IPS DF 19.7 (cell line): ENCODE measurements at regions not wholly inside any gene's neighbourhood (a gene's known extent, or its start where the extent isn't known, plus 50 kb on each side); places are given as distances from the start of the nearest gene placed in this dataset.

Experiments
- DNase-seq: peaks from one replicate; pipeline ENCODE4 v3.0.0-alpha.2; 2013; ENCODE audit warnings: low read depth, low spot score

DNA sequence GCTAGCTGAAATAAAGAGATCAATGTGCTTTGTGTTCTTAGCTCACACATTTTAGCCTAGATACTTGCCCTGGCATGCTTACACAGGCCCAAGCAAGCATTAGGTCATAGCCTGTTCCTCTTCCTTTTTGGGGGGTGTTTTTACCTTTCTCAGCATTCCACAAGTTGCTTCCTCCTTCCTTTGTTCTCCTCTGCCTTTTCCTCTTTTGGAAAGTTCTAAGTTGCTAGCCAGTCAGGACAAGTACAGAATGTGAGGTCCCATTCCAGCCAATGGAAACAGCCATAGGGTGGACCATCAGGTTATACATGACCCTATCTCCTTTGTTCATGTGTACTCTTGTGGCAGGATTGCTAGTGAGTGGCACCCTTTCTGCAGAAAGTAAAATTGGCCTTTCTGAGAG, 154.9 kb downstream of the RASSF9 start:
- DNase-seq, result no peak

DNA sequence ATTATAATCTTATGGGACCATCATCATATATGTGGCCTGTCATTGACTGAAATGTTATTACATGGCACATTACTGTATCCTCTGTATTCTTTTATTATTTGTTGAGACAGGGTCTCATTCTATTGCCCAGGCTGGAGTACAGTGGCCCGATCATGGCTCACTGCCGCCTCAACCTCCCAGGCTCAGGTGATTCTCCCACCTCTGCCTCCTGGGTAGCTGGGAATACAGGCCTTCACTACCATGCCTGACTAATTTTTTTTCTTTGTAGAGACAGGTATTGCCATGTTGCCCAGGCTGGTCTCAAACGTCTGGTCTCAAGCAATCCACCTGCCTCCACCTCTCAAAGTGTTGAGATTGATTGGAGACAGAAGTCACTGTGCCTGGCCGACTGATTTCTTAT, 153.2 kb downstream of the RASSF9 start:
- no peak for DNase-seq

DNA sequence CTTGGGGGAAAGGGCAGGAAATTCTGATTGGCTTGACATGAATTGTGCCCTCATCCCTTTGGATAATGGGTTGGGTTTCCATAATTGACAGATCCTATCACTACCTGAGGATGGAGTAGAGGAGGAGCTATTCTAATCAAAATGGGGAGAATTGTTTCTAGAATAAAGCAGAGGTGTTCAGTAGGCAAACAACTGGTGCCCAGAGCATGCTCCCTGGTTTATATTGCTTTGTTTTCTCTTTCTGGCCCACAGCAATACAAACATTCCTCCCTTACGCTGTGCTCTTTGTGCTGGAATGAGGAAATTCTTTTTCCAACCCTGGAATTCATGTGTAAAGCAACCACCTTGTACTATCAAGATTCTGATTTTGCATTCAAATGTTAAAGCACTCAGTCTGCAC, 147.4 kb downstream of the RASSF9 start:
- DNase-seq, result no peak

DNA sequence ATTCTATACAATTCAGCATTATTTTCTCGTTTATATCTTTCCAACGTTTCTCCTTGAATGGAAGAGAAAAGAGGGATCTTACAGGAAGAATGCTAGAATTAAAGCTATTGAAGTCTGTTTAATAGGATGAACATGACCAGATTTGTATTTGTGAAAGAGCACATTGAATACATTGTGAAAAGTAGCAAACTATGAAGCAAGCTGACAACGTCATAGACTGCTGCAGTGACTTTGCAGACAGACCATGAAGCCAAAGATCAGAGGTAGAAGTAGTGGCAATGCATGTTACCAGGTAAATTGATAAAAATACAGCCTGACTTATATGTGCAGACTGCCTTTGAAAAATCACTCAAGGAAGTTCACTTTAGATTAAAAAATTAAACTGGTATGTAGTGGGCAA, 146.1 kb downstream of the RASSF9 start:
- no peak for DNase-seq

DNA sequence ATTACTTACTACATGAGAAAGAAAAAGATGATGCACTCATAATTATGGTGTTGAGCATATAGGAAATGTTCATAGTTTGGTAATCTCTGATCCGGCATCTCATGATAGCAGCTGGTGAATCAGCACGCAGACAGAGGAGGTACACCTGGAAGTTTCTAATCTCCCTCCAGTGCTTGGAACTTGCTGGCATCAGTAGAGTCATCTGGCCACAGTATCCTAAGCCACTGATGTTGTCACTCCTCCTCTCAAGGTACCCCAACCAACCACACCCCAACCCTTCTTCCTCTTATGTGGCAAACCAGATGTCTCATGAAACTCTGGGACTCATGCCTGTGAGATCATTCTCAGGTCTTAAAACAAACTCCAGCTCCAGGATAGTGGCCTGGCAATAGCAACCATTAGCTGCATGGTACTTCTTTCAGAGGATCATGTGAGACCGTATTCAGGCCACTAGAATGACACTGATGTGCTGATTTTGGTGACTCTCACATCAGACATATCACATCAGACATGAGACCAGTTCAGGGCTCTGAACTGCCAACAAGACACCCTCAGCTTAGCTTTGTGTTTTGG, 143.0 kb downstream of the RASSF9 start:
- no peak for DNase-seq

DNA sequence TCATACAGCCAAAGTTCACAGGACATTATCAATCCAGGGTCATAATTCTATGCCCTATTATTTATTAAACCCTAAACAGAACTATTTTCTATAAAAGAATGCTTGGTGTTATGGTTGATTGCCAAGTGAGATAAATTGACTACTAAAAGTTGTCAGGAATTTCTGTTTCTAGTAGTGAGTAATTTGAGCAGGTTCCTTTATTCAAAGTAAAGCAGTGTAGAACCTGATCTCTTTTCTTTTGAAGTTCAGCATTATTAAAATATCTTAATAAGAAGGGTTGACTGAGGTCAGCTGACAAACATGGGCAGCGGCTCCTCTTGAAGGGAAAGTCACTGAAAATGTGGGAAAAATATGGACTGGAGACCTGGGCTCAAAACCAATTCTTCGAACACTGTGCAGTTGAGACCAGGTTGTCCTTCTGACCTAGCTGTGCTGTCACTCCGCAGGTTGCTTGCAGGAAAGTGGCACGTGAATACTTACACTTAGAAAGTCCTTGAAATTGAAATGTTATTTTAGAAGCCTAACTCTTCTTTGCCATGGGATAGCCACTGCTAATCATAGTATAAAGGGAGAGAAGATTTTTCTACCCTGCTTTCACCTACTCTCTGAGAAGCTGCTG, 141.0 kb downstream of the RASSF9 start:
- DNase-seq, result no peak

DNA sequence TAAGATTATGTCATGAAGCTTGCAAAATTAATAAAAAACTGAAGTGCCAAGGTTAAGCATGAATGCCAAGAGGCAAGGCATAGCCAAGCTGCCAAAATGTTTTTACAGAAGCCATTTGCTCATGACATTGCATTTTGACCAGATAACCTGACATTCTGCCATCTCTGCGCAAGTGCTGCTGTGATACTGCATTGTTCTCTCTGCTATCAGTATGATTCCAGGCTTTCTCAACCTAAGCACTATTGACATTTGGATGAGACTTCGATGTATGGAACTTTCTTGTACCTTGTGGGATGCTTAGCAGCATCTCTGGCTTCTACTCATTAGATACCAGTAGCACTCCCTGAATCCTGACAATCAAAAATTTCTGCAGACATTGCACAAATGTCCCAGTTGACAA, 139.2 kb downstream of the RASSF9 start:
- DNase-seq, result no peak

DNA sequence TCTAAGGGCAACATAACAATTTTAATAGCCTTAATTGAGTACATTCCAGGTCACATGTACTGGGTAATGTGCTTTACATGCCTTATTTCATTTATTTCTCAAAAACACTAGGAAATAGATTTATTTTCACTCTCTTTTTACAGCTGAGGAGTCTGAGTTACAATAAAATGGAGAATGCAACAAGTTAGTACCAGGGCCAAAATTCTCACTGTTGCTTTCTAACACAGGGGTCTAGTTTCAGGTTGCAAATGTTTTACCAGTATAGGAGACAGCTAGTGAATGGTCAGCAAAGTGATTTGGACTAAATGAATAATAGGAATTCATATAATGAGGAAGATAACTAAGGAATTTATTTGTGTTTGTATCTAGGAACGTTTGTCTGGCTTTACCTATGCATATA, 137.3 kb downstream of the RASSF9 start:
- no peak for DNase-seq

DNA sequence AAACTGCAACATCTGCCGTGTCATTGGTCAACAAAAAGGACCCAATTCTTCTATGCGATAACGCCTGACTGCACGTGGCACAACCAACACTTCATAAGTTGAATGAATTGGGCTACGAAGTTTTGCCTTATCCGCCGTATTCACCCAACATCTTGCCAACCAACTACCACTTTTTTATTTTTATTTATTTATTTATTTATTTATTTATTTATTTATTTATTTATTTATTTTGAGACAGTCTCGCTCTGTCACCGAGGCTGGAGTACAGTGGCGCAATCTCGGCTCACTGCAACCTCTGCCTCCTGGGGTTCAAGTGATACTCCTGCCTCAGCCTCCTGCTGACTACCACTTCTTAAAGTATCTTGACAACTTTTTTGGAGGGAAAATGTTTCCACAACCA, 127.4 kb downstream of the RASSF9 start:
- no peak for DNase-seq

DNA sequence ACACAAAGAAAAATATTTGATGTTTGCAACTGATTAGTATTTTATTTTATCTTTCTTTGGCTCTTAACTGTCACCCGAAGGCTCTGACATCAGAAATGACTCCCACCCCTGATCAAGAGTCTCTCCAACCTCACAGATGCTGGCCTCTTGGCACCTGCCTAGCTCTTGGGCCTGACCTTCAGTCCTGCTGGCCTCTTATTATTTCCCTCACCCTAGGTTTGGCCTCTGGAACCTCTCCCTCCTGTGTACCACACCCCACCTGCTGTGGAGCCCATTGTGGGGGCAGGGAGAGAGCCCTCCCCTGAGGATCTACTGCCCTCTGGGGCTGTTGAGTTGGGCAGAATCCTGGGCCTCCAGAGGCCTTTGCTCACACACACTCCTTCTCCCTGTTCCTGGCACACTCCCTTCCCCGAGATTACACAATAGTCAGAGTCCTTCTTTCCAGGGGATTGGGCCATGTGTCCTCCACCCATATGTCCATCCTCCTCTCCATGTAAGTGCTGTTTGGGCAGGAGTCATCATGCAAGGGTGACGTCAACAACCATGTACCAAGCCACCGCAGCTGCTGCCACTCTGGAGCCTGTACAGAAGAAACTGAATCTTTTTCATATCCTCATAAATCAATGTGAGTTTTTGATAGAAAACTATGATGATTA, 124.3 kb downstream of the RASSF9 start:
- DNase-seq, result no peak

DNA sequence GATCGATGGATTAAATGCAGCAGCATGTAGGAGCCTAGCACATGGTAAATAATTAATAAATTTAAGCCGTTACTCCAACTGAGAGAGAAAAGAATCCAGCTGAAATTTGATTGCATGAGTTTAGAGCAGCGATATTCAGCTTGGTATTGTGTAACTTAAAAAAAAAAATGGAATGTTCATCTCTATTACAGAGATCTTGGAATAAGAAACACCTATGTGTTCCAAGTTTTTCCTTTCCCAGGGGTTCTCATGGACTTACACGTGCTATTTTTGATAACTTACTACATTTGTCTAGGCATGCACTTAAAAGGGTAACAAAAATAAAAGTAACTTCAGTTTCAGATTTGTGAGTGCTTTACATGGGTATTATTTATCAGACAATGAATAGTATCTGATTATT, 122.8 kb downstream of the RASSF9 start:
- no peak for DNase-seq

DNA sequence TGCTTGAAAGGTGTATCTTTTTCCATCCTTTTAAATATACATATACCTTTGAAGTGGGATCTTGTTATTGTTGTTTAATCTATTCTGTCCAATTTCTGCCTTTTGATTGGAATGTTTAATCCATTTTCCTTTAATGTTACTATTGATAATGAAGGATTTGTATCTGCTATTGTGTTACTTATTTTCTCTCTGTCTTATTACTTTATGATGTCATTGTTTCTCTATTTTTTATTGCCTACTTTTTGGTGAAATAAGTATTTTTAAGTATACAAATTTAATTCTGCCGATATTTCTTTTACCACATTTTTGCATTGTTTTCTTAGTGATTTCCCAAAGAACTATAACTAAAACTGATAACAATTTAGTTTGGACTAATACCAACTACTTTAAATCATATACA, 121.8 kb downstream of the RASSF9 start:
- no peak for DNase-seq

DNA sequence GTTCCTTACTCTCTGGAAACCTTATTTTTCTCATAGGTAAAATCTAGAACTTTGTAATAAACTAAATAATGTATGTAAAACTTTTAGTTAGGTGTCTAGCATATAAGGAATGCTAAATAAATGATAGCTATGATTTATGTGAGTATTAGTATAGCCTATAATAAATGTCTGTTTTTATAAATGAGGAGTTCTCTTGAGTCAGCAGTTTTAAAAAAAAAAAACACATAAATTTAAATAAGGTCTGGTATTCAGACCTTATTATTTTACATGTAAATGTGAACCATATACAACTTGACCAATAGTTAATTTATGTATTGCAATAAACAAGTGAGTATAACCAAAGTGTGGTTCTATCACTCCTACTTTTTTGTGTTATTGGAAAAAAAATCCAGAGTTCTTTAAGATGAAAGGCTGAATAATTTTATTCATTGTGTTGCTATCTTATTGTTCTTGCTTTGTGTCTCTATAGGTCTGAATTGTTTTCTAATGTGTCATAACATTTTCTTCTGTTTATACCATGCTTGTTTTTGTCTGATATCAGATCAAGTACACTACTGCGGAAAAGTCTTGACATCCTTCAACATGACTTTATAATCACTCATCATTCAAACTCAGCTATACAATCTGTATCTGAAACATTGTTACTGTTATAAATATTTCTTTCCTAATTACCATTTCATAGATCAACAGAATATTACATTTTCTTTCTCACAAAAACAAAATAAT, 115.7 kb downstream of the RASSF9 start:
- no peak for DNase-seq

DNA sequence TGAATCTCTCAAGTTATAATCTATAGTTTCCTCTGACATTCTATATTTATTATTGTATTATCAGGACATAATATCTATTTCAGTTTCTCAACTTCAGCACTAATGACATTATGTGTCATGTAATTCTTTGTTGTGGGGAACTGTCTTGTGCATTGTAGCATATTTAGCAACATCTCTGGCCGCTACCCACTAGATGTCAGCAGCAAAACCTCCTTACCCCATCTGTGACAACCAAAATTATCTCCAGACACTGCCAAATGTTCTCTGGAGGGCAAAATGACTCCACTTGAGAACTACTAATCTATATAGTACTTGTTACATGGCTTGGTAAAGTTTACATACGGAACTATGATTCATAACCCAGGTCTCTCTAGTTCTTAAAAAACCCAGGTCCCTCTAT, 110.2 kb downstream of the RASSF9 start:
- DNase-seq, result no peak

DNA sequence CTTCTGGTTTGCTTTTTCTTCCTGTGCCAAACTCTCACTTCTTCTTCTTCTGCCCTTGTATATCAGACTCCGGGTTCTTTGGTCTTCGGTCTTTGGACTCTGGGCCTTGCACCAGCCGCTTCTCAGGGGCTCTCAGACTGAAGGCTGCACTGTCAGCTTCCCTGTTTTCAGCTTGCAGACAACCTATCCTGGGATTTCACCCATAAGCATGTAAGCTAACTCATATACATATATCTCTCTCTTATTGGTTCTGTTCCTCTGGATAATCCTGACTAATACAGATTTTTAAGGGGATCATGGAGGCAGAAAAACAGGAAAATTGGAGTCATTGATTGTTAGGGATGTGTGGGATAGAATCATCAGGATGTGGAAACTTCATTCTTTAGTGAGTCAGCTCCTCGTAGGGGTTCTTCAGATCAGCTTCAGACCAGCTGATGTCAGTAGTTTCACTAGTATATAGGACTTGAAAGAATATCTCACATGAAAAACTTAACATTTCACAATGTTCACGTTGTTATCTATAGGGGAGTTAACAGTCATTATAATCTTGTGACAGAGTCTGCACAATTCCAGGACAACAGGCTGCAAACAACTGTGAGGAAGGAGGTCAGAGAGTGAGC, 102.9 kb downstream of the RASSF9 start:
- DNase-seq, result no peak

DNA sequence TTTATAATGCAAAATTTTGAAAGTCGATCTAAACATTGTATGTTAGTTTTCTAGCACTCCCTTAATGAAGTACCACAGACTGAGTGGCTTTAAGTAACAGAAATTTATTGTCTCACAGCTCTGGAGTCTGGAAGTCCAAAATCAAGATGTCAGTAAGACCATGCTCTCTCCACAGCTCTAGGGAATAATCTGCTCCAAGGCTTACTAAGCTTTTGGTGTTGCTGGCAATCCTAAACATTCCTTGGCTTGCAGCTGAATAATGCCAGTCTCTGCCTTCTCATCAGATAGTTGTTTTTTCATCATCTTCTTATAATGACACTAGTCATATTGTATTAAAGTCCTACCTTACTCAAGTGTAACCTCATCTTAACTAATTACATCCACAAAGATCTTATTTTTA, 102.2 kb downstream of the RASSF9 start:
- no peak for DNase-seq

DNA sequence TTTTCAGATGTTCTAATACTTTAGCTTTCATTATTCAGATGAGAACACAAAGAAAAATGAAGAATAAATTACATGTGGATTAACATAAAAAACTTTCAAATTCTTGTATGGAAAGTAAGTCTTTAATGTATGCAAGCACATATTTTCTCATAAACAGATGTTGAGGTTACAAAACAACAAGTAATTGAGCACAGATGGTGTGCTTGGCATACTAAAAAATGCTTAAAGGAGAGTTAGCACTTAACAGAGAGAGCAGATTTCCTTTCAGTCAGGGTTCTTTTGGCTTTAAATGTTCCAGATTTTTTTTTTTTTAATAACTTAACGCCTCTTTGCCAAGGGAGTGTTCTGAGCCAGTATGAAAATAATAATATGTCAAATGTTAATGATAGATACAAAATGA, 96.0 kb downstream of the RASSF9 start:
- DNase-seq, result no peak

DNA sequence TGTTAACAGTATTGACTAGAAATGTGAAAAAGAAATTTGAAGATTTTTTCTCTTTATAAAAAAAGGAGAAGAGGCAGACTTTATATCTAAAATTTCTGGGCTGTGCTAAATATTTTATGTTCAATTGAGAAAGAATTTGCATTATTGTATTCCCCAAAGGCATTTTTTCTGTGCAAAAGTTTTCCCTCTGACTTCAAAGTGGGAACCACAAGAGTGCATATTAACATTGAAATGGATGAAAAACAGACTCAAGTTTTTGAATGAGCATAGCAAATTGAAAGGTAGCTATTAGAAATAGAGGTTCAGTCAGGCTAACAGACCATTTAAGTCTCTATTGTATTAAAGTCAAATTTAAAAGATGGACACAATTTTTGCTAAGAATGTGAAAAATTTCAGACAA, 95.2 kb downstream of the RASSF9 start:
- DNase-seq, result no peak

DNA sequence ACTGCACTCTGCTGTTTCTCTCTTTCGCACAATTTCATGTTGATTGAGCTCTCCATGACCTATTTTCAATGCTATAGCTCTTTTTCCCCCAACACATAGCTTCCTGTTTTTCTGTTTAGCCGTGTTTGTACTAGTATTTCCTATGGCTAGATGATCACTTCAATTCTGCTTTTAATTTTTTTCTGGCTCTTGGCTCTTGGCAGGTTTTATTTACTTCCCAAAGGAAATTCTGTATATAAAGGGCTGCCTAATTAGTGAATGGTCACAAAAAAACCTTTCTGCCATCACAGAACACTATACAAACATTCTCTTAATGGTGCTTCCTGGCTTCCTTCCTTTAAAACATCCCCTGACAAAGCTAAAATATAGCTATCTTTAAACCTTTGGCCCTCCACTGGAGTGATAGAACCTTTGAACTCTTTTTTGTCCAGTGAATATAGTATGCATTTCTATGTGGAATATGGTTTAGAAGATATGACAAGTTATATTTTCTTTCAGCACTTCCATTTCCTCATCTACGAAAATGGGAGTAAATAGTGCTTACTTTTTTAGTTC, 88.2 kb downstream of the RASSF9 start:
- DNase-seq, result no peak
